HG03280 (cell line): ENCODE measurements at regions not wholly inside any gene's neighbourhood (a gene's known extent, or its start where the extent isn't known, plus 50 kb on each side); places are given as distances from the start of the nearest gene placed in this dataset.
"Not testable (repeated sequence)": the region's sequence is repeated elsewhere in the genome, so short reads cannot be mapped to it uniquely, and the experiment has no call there.

Source experiments
- ATAC-seq: cut with Tn5 transposase; IDR thresholded peaks from one replicate; pipeline ENCODE4 v1.9.1; 2021; ENCODE audit warnings: mild to moderate bottlenecking, moderate library complexity; ENCODE audit not compliant: unreplicated experiment

DNA sequence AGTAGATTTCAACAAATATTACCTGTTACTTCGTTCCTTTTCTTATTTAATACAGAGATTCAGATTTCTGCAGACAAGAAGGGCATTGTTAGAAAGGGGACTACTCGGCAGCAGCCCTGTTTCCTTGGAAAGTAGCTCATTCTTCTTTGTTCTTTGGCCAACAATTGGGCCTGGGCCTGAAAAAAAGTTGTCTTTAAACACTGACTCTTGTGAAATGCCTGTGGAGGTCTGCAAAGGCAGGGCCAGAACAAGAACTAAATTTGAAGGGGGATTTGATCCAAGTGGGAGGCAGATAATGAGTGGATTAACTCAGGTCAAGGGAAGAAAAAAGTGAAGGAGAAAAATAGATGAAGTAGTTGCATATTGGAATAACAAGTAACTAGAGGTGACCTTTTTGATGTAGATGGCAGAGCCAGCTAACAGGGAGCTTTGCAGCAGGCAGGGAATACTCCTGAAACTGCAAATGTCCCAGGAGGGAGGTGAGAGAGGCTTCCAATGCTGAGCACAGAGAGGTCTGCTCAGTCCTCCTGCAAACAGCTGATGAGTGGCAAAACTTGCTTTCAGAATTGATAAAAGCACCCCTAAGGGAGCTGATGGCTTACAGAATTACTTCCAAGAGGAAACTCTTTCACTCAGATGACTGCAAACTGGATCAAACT lies 393.2 kb upstream of the HS3ST1 start:
- no peak for ATAC-seq

DNA sequence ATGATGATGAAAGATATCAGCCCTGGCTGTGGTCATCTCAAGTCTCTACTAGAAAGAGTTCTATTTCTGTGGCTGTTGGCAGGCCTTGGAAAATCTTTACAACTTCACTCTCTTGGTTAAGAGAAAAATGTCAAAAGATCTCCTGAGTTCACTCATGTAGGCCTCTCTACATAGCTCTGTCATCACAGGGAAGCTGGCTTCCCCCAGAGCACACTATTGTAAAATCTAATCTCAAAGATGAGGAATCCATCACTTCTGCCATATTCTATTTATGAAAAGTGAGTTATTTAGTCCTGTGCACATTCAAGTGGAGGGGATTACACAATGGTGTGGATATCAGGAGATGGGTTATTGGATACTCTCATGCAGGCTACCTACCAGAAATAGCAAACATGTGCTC lies 388.4 kb upstream of the HS3ST1 start:
- no peak for ATAC-seq

DNA sequence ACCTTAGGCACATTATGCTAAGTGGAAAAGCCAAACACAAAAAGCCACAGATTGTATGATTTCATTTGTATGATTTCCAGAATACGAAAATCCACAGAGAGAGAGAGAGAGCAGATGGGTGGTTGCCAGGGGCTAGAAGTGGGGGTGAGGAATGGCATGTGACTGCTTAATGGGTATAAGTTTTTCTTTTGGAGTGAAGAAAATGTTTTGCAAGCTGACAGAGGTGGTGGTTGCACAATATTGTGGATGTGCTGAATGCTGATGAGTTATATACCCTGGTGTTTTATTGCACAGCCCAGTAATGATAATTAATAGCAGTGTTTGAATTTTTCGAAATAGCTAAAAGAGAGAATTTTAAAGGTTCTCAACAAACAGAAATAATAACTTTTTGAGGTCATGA lies 386.1 kb upstream of the HS3ST1 start:
- no peak for ATAC-seq

DNA sequence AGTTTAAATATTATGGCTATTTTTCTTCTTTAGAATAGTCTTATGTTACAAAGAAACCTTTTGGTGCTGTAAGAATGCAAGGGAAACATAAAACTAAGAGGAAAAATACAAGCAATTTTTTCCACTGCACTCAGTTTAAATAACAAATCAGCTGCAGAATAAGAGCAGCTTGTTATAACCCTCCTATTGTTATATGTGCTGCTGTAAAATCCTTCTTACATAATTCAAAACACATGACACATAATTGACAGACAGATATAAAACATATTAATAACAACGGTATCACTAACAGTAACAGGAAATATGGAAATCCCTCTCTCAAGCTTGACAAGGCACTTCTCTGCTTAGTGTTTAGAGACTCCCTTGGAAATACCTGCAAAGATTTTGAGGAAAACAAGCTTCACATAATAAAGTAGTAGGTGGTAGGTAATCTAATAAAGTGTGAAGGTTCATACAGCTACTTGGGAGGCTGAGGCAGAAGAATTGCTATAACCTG lies 385.3 kb upstream of the HS3ST1 start:
- ATAC-seq: no peak

DNA sequence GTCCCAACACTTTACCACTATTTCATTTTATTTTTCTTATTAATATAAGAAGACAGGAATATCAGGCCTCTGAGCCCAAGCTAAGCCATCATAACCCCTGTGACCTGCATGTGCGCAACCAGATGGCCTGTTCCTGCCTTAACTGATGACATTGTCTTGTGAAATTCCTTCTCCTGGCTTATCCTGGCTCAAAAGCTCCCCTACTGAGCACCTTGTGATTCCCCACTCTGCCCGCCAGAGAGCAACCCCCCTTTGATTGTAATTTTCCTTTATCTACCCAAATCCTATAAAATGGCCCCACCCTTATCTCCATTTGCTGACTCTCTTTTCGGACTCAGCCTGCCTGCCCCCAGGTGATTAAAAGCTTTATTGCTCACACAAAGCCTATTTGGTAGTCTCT lies 382.8 kb upstream of the HS3ST1 start:
- ATAC-seq: not testable (repeated sequence)

DNA sequence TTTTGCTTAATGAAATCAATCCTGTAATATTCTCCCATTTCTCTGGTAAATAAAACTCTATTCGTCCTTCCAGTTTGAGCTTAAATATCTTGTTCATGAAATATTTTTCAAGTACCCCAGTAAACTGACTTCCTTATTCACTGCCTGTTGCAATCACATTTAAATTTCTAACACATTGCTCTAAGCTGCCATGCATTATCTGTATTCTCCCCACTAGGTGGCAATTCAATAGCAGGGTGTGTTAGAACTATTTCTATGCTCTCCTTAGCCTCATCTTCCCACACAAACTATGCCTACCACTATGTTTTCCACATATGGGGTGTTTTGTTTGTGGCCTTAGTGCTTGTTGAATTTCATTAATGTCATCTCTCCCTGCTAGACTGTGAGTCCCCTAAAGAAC lies 377.1 kb upstream of the HS3ST1 start:
- no peak for ATAC-seq

DNA sequence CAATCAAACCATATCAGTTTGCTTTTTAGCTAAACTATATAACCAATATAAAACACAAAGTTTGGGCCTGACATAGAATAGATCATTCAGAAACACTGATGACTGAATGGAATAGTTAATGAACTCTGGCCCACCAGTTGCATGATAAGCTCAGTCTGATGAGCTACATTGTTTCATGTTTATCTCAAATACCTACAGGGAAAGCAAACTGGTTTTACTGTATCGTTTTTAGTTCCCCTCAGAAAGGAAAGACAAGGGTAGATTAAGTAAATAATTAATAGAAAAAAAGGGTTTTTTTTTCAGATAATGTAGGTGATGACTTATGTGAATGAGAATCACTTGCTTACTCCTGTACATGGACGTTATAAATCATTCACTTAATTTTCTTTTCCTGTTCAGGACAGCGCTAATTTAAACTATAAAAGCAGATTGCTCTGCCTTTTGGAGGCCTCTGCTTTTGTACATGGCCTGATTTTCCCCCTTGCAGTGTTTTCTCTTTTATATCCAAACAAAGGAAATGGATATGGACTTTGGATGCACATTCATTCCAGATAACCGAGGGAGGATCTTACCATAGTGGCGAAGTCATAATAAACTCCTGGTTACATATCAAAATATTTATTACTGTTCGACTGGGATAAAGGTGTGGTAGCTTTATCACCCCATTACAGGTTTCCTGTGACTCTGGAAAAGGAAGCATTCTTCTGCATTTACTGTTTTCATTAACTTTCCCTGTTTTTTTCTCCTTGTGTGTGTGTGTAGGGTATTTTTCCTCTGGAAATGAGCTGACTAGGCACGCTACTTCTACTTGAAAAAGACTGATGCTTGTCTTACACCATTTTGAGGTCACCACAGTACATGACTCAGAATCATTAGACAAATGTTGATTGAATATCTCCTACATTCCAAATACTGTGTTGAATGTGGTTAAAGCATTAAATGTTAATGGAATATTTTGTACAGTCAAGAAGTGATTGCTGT lies 373.1 kb upstream of the HS3ST1 start:
- no peak for ATAC-seq

DNA sequence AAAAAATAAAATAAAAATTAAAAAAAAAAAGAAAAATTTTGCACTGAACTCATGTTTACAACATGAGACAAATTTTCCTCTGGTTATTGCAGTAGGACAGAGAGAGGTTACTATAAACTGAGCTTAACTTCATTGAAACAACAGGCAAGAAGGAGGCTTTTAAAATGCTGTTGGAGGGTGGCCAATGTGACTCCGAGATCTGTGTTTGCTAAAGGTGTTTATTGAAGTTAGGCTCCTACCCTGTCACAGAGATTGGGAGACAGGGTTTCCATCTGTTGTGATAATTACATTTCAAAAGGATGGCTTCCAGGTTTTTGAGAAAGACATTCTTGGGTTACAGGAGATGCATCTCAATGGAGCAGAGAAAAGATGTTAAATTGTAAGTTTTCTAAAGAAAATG lies 370.5 kb upstream of the HS3ST1 start:
- ATAC-seq: no peak

DNA sequence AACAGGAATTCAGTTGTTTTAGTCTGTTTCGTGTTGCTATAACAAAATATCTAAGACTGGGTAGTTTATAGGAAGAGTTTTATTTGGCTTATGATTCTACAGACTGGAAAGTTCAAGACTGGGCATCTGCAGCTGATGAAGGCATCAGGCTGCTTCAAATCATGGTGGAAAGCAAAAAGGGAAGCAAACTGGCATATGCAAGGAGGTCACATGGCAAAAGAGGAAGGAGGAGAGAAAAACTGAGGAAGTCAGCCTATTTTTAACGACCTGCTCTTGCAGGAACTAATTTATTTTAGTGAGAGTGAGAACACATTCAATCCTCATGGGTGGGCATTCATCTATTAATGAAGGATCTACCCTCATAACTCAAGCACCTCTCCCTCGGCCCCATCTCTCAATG lies 363.1 kb upstream of the HS3ST1 start:
- ATAC-seq: no peak

DNA sequence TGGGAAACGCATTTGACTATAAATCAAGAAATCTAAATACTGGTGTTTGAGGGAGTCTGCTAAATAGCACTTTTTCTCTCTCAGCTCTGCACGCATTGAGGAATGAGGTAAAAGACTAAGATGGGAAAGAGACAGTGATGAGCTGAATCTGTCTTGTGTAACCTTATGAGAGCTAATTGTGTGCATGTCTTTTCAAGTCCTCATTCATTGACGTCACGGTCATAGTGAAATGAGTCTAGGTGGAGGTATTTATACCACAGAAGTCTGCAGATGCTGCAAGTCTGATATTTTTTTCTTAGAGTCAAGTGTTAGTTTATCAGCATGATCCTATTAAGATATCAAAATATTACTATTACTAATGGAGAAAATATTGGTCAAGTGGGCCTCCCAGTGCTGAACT lies 361.5 kb upstream of the HS3ST1 start:
- no peak for ATAC-seq

DNA sequence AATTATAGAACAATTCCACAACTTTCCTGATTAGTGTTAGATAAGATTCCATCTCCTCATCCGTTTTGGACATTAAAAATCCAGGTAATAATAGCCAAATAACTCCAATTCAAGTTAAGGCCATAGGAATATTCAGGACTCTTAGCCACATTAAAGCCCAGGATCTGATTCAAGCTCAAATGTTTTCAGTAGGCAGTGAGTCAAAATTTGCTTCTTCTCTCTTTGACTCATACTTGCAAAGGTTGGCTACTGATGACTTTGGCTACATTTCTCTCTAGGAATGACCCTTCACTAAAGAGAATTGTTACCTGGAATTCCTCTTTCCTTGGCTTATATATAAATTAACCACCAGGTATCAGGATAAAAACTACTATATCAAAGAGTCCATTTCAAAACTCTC lies 354.9 kb upstream of the HS3ST1 start:
- ATAC-seq: no peak

DNA sequence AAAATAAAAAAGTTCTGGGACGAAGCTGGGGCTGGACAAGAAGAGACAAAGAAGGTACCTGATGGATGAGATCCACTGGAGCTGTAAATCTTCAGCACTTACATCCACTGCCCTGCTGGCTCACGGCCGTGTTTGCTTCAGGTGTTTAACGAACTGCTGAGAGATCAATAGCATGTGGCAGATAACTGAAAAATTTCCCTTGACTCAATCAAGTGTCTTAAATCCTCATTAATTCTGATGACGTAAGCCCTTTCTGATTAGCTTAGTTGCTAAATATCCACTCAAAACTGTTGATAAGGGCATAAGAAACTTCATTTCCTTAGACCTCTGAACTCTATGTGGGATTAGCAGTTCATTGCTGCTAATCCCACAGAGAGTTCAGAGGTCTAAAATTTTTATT lies 354.2 kb upstream of the HS3ST1 start:
- ATAC-seq: no peak

DNA sequence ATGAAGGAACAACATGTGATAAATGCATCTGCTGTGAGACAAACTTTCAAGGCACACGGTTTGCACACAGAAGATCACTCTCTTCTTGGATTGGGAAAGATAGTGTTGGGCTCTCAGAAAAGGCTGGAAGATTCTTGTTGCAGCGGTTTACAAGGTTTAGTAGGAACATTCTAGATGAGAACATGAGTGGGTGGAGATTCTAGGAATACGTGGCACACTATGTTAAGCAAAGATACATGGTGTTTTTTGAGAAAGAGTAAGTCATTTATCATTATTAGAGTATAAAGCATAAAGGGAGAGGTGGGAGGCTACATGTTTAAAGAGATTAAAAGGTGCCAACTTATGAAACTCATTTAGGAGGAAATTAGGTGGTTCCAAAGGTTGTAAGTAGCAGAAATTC lies 348.8 kb upstream of the HS3ST1 start:
- no peak for ATAC-seq

DNA sequence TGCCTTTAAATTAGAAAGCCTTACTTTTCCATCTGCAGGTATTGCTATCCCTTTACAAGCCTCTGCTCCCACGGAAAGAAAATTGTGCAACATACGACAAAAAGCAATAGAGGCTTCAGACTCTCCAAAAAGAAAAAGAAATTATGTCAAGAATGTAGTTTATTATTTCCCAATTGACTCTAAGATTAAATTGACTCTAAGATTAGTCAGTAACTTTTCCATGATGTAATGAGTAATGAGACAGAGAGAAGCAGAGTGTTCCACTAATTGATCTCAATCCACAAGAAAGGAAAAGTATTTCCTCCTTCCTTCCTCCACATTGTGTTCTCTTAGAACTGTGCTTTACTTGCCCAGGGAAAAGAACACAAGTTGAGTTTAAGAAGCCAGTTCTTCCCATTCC lies 345.7 kb upstream of the HS3ST1 start:
- no peak for ATAC-seq

DNA sequence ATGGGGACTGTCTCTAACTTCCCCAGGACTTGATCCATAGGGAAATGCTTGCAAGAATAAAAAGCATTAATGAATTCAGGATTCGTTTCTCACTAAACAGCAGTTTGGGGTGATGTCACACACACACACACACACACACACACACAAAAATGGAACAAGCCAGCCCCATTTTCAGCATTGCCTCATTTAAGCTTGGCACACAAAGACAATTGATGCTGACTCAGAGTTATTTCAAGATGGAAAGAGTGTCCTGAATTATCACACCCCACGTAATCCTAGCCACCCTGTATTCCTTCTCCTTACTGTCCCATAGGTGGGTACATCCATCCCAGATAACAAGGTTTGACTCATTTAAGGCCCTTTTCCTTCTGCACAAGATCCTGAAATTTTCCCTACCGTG lies 345.1 kb upstream of the HS3ST1 start:
- ATAC-seq: no peak

DNA sequence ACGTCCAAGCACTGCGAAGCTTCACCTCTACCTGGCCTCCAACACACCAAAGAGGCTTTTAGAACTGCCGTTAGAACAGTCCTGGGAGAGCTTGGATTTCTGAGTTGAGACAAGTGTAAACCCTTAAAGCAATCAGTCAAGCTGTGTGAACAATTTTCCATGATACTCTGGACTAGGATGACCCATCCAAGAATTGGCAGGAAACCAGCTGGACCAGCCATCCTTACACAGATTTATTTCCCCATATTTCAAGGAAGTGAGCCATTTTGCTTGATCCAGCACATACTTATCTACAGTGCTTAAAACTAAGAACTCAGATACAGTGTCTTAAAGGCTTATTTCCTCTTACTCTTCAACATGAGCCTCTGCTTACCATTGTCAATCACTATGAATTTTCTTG lies 340.7 kb upstream of the HS3ST1 start:
- no peak for ATAC-seq

DNA sequence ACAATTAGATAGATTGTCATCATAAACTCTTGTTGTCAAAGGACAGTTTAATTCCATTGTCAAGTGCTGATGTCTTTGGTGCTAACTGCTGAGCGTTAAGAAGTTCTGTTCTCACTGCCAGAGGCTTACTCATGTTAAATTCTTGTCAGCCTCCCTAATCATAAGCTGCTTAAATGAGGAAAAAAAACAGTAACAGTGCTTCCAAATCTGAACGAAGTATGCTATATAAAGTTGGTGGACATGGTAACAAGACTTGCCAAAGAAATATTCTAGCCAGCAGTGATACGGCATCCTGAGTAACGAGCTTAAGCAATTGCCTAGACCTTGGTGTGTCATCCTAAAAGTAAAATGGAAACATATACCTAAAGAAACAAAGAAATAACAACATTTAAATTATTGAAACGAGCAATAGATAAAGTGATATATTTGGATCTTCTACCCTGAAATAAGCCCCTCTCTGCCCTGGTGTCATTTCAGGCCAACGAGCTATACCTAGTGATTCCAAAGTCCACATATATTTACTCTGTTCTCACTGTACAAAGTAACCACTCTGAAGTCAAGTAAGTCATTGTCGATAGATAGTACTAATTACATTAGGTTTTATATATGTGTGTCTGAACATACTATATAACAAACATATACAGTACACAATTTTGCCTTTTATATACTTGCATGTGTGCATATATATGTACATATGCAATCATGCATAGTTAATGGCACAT lies 339.7 kb upstream of the HS3ST1 start:
- no peak for ATAC-seq

DNA sequence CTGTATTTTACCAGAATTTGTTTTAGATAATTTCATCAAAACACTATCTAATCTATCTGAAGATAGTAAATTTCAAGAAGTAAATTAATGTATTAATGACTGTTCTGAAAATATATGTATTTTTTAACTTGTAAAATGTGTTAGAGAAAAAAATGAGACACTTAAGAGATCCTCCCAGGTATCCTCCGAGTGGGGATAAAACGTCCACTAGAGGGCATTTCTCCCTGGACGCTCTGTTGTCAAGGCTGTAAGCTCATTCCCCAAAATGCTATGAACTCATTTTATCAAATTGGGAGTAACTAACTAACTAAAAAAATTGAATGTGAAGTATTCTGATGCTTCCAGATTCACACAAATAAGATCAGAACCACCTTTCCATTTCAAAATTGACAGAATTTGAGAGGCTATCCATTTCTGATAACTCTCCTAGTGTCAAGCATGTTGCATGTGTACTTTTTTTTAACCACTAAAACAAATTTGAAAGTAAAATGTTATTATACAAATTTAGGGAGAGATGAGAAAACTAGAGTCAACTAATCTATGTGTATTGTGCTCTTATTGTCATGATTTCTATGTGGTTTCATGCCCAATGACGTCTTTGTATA lies 337.3 kb upstream of the HS3ST1 start:
- no peak for ATAC-seq

DNA sequence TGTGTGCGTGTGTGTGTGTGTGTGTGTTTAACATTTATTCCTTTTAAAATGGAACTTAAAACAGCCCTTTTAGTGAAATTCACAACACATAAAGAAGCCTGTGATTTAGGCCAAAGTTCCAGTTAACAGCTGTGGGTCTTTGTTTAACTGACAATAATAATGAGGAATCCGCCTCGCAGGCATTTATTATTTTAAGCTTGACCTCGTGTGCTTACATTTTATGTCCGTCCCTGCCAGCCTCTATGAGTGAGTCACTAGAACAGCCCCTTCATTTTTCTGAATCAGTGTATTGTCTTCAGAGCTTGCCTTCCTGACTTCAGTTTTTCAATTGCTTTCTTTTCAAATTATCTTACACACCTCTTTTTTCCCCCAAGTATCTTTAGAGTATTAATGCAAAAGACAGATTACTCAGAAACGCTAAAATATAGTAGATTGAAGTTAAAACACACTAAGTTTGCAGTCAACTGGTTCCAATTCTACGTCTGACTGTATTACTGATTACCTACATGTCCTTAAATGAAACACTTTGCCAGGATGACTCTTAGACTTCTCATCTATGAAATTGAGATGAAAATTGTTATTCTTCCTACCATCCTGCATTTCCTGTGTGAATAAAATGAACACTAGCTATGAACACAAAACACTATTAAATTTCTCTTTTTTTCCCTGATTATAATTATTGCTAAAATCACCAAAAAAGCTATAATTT lies 319.6 kb upstream of the HS3ST1 start:
- ATAC-seq: no peak

DNA sequence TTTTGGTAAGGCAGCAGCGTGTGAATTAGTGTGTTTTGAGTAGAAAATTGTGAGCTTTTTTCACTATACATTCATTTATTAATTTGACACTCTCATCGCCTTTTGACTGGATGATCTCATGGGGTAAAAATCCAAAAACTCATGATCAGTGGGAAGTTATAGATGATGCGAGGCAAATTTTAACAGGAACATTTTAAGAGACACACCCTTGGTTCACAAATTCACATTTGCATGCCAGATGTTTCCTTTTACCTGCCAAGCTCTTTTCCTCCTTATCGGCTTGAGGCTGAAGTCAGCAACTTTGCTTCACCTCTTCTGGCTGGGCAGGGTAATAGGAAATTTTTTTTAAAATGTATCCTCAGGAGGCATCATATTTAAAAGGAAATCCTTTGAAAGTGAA lies 318.0 kb upstream of the HS3ST1 start:
- no peak for ATAC-seq

DNA sequence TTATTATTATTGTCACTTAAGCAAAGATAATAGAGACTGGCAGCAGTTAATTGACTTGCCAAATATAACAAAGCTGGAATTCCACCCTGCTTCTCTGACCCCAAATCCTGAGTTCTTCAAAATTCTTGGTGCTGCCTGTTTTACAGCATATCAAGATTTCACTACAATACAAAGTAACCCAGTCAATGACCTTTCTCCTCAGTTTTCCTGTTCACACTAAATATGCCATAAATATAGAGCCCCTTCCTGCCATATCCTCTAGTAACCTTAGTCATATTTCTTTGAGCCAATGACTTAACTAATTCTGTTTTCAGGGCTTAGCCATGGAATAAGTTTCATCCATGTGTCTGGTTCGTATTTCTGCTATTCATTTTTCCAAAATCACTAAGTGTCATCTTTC lies 315.3 kb upstream of the HS3ST1 start:
- ATAC-seq: no peak
